ENCODE measurements at regions not wholly inside any gene's neighbourhood (a gene's known extent, or its start where the extent isn't known, plus 50 kb on each side); places are given as distances from the start of the nearest gene placed in this dataset.

DNA sequence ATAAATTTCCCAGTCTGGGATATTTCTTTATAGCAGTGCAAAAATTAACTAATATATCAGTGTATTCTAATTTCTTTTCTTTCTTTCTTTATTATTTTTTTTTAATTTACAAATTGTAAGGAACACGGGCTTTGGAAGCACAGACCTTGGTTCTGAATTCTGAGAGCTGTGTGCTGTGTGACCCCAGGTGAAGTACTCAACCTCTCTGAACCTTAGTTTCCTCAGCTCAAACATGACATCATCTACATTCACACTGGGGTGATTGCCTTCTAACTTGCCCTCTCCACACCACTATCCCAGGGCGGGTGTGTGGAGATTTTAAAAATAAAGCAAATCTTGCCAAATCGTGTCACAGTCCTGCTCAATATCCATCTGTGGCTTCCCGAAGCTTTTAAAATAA, 282.8 kb downstream of the C12orf75 start:
- ATAC-seq (ENCODE audit: low FRiP score) (no peak), DNase-seq (ENCODE audit: low spot score) (no peak)
- TF ChIP-seq, protein P1, sequence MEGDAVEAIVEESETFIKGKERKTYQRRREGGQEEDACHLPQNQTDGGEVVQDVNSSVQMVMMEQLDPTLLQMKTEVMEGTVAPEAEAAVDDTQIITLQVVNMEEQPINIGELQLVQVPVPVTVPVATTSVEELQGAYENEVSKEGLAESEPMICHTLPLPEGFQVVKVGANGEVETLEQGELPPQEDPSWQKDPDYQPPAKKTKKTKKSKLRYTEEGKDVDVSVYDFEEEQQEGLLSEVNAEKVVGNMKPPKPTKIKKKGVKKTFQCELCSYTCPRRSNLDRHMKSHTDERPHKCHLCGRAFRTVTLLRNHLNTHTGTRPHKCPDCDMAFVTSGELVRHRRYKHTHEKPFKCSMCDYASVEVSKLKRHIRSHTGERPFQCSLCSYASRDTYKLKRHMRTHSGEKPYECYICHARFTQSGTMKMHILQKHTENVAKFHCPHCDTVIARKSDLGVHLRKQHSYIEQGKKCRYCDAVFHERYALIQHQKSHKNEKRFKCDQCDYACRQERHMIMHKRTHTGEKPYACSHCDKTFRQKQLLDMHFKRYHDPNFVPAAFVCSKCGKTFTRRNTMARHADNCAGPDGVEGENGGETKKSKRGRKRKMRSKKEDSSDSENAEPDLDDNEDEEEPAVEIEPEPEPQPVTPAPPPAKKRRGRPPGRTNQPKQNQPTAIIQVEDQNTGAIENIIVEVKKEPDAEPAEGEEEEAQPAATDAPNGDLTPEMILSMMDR (IDR thresholded peaks at IDR 0.05), result no peak

- DNase-seq (ENCODE audit: low spot score) (no peak), ATAC-seq (ENCODE audit: low FRiP score) (no peak)
- TF ChIP-seq, protein P1 (IDR thresholded peaks at IDR 0.05), result no peak
These were observed 283.4 kb downstream of the C12orf75 start for GRCh38 chr12:105613887-105614286.

DNA sequence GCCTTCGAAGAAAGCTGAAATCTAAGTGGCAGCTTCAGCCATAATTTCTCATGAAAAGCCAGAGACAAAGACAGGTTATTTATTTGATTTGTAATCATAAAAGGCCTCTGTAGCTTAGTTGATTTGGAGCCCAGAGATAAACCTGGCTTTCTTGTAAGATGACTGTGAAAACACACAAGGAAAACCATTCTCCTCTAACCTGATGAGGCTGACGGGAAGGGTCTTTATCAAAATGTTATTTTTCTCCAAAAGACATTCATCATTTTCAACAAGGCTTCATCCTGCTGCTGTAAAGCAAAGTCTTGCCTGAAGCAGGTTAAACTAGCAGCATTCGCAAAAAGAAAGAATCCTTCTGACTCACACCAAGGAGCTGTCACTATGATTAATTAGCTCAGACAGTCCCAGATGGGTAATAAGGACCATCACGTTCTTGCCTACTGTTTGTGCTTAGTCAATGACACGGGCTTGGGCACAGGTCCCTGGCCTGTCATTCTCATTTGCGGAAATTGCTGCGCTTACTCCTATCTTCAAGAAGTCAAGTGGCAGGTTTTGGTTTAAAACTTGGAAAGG, 286.6 kb downstream of the C12orf75 start:
- ATAC-seq (ENCODE audit: low FRiP score) (no peak), DNase-seq (ENCODE audit: low spot score) (no peak)
- TF ChIP-seq, protein P1 (IDR thresholded peaks at IDR 0.05), result no peak

DNA sequence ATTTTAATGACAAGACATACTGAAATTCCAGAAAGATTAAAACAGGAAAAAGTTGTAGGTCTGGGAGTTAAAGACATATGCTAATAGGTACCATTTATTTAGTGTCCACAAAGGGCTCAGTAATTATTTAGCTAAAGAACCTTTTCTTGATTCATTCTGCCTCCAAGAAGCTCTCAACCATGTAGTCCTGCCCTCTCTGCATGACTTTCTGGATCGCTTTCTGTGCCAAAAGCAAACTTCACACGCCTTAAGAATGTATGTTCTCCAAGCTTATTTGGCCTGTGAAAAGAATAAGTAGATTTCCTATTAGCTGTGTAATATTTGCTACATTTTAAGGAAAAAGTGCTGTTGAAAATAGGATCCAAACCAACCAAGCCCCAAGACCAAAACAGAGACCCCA, 291.7 kb downstream of the C12orf75 start:
- TF ChIP-seq, protein P1 (IDR thresholded peaks at IDR 0.05), result no peak
- ATAC-seq (ENCODE audit: low FRiP score) (no peak), DNase-seq (ENCODE audit: low spot score) (no peak)

DNA sequence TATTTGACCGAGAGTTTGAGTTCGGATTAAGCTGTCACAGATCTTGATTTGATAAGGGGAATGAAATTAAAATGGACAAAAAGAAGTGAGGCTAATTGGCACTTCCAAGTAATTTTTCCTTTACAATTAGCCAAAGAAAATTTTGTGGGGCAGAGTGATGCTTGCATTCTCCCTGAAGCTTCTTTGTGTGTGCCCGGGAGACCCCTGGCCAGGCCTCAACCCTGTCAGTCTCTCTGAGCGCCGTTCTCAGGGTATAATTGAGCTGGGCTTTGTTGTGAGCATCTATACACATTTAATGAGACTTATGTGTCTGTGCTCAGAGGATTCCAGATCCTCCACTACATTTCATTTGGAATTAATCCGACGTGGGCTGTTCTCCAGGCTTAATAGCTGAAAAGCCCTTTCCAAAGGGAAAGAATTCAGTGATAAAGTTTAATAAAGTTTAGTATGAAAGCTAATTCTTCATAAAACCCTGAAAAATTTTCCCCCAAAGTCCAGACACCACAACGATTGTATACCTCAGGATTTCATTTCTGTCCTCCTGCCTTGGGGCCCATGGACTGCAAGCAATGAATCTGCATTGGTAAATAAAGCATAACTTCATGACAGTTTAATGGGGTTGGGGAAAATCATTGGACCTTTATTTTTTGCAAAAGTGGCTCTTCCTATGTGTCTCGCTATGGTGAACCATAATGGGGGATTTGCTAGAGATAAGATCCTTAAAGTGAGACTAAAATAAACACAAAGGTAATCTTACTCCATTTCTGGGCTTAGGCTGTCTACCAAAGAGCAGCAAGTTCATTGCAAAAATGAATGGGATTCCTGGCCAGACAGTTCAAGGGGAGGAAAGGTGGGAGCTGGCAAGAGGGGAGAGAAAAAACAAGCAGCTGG, 292.6 kb downstream of the C12orf75 start:
- DNase-seq (ENCODE audit: low spot score), result no peak
- no peak for ATAC-seq (ENCODE audit: low FRiP score)
- TF ChIP-seq, protein P1 (IDR thresholded peaks at IDR 0.05), result no peak

DNA sequence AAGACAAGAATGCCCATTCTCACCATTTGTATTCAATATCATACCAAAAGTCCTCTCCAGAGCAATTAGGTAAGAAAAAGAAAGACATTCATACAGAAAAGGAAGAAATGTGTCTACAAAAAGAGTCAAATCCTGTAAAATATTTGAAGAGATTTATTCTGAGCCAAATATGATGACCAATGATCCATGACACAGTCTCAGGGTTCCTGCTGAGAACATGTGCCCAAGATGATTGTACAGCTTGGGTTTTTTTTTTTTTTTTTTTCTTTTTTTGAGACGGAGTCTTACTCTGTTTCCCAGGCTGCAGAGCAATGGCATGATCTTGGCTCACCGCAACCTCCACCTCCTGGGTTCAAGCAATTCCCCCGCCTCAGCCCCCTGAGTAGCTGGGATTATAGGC, 296.2 kb downstream of the C12orf75 start:
- ATAC-seq (ENCODE audit: low FRiP score) (no peak), DNase-seq (ENCODE audit: low spot score) (no peak)
- TF ChIP-seq, protein P1 (IDR thresholded peaks at IDR 0.05), result no peak

DNA sequence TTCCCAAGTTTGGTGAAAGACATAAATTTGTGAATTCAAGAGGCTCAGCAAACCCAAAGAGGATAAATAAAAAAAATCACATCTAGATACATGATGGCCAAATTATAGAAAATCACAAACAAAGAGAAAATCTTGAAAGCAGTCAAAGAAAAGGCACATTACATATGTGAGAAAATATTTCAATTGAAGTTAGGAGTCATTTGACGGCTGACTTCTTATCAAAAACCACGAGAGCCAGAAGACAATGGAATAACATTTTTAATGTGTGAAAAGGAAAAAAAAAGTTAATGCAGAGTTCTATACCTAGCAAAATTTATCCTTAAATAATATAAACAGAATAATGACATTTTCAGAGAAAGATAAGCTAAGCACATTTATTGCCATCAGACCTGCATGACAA, 307.0 kb downstream of the C12orf75 start:
- ATAC-seq (ENCODE audit: low FRiP score), result no peak
- no peak for DNase-seq (ENCODE audit: low spot score)
- TF ChIP-seq, protein P1 (IDR thresholded peaks at IDR 0.05), result no peak

Measured in omental fat pad (tissue), 3 donors.